ENCODE measurements at regions not wholly inside any gene's neighbourhood (a gene's known extent, or its start where the extent isn't known, plus 50 kb on each side); places are given as distances from the start of the nearest gene placed in this dataset.

DNA sequence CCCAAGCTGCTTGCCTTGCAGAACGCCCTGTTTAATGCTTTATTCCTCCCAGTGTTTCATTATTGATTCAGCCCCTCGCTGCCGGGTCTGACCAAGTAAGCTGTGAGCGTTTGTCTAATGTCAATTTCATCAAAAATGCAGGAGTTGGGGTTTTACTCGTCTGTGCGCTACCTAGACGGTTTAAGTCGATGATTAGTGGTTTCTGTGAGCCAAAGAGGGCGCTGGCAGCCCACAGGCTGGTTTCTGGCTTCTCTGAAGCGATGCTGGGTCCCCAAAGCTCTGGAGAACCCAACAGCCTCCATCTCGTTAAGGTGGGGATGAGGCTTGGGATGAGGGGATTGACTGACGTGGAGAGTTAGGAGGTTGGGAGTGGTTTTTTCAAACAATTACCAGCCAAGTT lies 102.9 kb downstream of the SYF2 start:
- no peak overlapping the region for H3K18ac ChIP-seq (ENCODE audit: low read depth, low read length)
- no peak overlapping the region for H4K8ac ChIP-seq (ENCODE audit: low read depth in 2 of 2, low read length in 2 of 2)
- H3K4me2 ChIP-seq (ENCODE audit: low read depth, low read length) = no peak overlapping the region
- H2BK120ac ChIP-seq (ENCODE audit: low read depth, low read length) = no peak overlapping the region
- no peak overlapping the region for H2BK5ac ChIP-seq (ENCODE audit: low read depth, low read length, poor library complexity, severe bottlenecking)
- no peak overlapping the region for H2AK5ac ChIP-seq (ENCODE audit: low read depth, low read length)
- no peaks in the 10 kb centered on the region for H3K4me1 ChIP-seq (ENCODE audit: control insufficient read depth, insufficient read depth, low read length)
- no peak overlapping the region for H3K14ac ChIP-seq (replicated peaks; ENCODE audit: low read depth, low read length)
- H2BK15ac ChIP-seq (ENCODE audit: low read depth, low read length) = no peak overlapping the region
- WGBS, 2 experiments (ENCODE audit: extremely low coverage in 2 of 2, insufficient read length in 1 of 2) = 67% methylated on average over 7 of the region's 12 CpGs; no CpG with 5 or more reads in 1 of the 2 experiments
- peaks cover 3% of the 10 kb centered on the region; the same call in 1 of the 2 replicates for H3K9me3 ChIP-seq (ENCODE audit: control insufficient read depth, insufficient read depth, low read length)
- H3K36me3 ChIP-seq (ENCODE audit: control insufficient read depth, insufficient read depth, low read length) = no peaks in the 10 kb centered on the region
- BruUV-seq (replicated peaks) = no TSS peak
- dilution Hi-C loops (cut with HindIII; ENCODE audit: low sequenced_read_pairs, unreplicated experiment) (no loop called here), intact Hi-C loops (cut with micrococcal nuclease) (no loop called here), in situ Hi-C loops (cut with MboI; ENCODE audit: low sequenced_read_pairs) (no loop called here)
- H3K79me1 ChIP-seq (ENCODE audit: low read depth in 1 of 2, low read length in 2 of 2) = no peaks in the 10 kb centered on the region
- no peaks in the 10 kb centered on the region for H4K20me1 ChIP-seq (ENCODE audit: insufficient read depth, low read length)
- ChIA-PET POLR2A (ENCODE audit: unreplicated experiment) (no interaction called here), CTCF (interaction anchor here (0.6 kb wide), 1 partner anchor 965 kb away, joined by 3 read pairs; no protein-coding TSS in a partner anchor)
- no peak overlapping the region for H4K91ac ChIP-seq (ENCODE audit: insufficient read depth, low read depth, low read length)
- no peak overlapping the region for H3K4ac ChIP-seq (ENCODE audit: low read depth, low read length)
- TF ChIP-seq POLR2A (IDR thresholded peaks at IDR 0.05; ENCODE audit: low read depth, low read length) (no peak), FOS (IDR thresholded peaks at IDR 0.05; ENCODE audit: low read depth, low read length) (no peak)
- peaks cover 43% of the 10 kb centered on the region for H3K27me3 ChIP-seq (ENCODE audit: control insufficient read depth, insufficient read depth, low read length)
- no peak overlapping the region for H3K4me3 ChIP-seq (ENCODE audit: insufficient read depth, low read depth, low read length)
- ATAC-seq (ENCODE audit: low read depth) = no peak
- H2AK9ac ChIP-seq (replicated peaks; ENCODE audit: low read depth, low read length, poor library complexity) = no peak overlapping the region
- no peak overlapping the region for H3K9ac ChIP-seq (ENCODE audit: low read depth, low read length)
- H4K5ac ChIP-seq (ENCODE audit: low read depth, low read length) = no peak overlapping the region
- H2AFZ ChIP-seq (replicated peaks; ENCODE audit: low read length, poor library complexity) = no peak overlapping the region
- H3K56ac ChIP-seq (ENCODE audit: extremely low read depth, insufficient read depth, low read length) = no peak overlapping the region
- H2BK20ac ChIP-seq (ENCODE audit: low read depth, low read length) = no peak overlapping the region
- H3K23ac ChIP-seq (ENCODE audit: low read depth, low read length) = no peak overlapping the region
- no peaks in the 10 kb centered on the region for H3K9me1 ChIP-seq (ENCODE audit: insufficient read depth, low read length)
- no peak for DNase-seq
- H3K27ac ChIP-seq (ENCODE audit: insufficient read depth, low read length) = no peak overlapping the region

All from IMR-90 (cell line).